ENCODE measurements at regions not wholly inside any gene's neighbourhood (a gene's known extent, or its start where the extent isn't known, plus 50 kb on each side); places are given as distances from the start of the nearest gene placed in this dataset.

DNA sequence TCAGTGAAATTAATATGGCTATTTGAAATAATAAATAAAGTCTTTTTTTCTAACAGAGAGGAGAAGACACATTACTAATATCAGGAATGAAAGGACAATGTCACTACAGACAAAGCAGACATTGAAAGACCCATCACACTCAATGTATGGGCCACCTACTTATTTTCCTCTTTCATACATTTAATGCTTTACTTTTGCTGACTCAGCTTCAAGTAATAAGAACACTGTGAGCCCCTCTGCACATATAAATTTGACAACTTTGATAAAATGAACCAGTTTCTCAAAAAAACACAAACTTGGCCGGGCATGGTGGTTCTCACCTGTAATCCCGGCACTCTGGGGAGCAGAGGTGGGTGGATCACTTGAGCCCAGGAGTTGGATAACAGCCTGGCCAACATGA lies 664.2 kb upstream of the COBL start:
- Mint-ChIP-seq H3K27ac (ENCODE audit: unreplicated experiment) (no peak overlapping the region), H3K4me3 (ENCODE audit: low read depth, unreplicated experiment) (no peak overlapping the region), H3K4me1 (ENCODE audit: low read depth, unreplicated experiment) (no peaks in the 10 kb centered on the region), H3K36me3 (ENCODE audit: insufficient read depth, unreplicated experiment) (no peaks in the 10 kb centered on the region), H3K27me3 (ENCODE audit: unreplicated experiment) (no peaks in the 10 kb centered on the region), H3K9me3 (ENCODE audit: low read depth, unreplicated experiment) (peaks cover 11% of the 10 kb centered on the region)
- CTCF ChIA-PET = no interaction called here
- DNase-seq = no peak
- intact Hi-C loops (cut with micrococcal nuclease; ENCODE audit: unreplicated experiment) = no loop called here
- no peak for TF ChIP-seq CTCF (IDR thresholded peaks at IDR 0.05; ENCODE audit: unreplicated experiment)
- no TSS peak for BruUV-seq (replicated peaks)

- Mint-ChIP-seq H3K27ac (ENCODE audit: unreplicated experiment) (no peak overlapping the region), H3K36me3 (ENCODE audit: insufficient read depth, unreplicated experiment) (no peaks in the 10 kb centered on the region), H3K4me1 (ENCODE audit: low read depth, unreplicated experiment) (no peaks in the 10 kb centered on the region), H3K27me3 (ENCODE audit: unreplicated experiment) (no peaks in the 10 kb centered on the region), H3K9me3 (ENCODE audit: low read depth, unreplicated experiment) (peaks cover 8% of the 10 kb centered on the region), H3K4me3 (ENCODE audit: low read depth, unreplicated experiment) (no peak overlapping the region)
- intact Hi-C loops (cut with micrococcal nuclease; ENCODE audit: unreplicated experiment) = no loop called here
- CTCF ChIA-PET = no interaction called here
- DNase-seq = no peak
- BruUV-seq (replicated peaks) = no TSS peak
- no peak for TF ChIP-seq CTCF (IDR thresholded peaks at IDR 0.05; ENCODE audit: unreplicated experiment)
Observed at GRCh38 chr7:51980313-51980712, 663.7 kb upstream of the COBL start.

DNA sequence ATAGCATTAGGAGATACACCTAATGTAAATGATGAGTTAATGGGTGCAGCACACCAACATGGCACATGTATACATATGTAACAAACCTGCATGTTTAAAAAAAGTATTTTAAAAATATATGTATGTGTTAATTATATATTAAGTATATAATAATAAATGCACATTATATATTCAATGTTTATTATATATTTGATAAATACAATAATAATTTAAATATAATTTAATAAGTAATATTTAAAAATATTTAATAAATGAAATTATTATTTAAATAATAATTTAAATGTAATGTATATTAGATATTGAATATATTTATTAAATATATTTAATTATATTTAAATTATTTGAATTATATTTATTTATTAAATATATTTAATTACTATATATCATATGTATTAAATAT lies 661.3 kb upstream of the COBL start:
- Mint-ChIP-seq H3K36me3 (ENCODE audit: insufficient read depth, unreplicated experiment) (no peaks in the 10 kb centered on the region), H3K4me3 (ENCODE audit: low read depth, unreplicated experiment) (no peak overlapping the region), H3K27ac (ENCODE audit: unreplicated experiment) (no peak overlapping the region), H3K27me3 (ENCODE audit: unreplicated experiment) (no peaks in the 10 kb centered on the region), H3K4me1 (ENCODE audit: low read depth, unreplicated experiment) (no peaks in the 10 kb centered on the region), H3K9me3 (ENCODE audit: low read depth, unreplicated experiment) (peaks cover 10% of the 10 kb centered on the region)
- BruUV-seq (replicated peaks) = no TSS peak
- no peak for TF ChIP-seq CTCF (IDR thresholded peaks at IDR 0.05; ENCODE audit: unreplicated experiment)
- CTCF ChIA-PET = interaction anchor here (1.1 kb wide), 1 partner anchor 10 kb away, joined by 3 read pairs; no protein-coding TSS in a partner anchor
- no peak for DNase-seq
- intact Hi-C loops (cut with micrococcal nuclease; ENCODE audit: unreplicated experiment) = no loop called here

DNA sequence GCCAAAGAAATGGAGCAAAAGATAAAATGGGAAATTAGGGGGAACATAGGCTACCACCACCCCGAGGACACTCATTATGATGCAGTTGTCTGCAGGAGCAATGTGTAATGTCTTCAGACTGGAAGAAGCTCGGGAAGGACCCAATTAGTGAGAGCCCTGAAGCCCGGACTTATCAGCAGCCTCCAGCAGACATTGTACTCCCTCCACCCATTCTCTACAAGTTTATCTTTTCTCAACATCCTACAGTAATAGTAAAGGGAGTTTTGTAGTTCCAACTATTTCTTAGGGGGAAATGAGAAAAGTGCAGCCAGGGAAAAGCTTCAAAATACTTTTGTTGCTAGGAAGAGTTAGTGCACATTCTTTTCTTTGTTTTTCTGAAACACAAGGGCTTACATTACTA lies 657.3 kb upstream of the COBL start:
- DNase-seq = no peak
- Mint-ChIP-seq H3K9me3 (ENCODE audit: low read depth, unreplicated experiment) (peaks cover 6% of the 10 kb centered on the region), H3K4me3 (ENCODE audit: low read depth, unreplicated experiment) (no peak overlapping the region), H3K27me3 (ENCODE audit: unreplicated experiment) (no peaks in the 10 kb centered on the region), H3K4me1 (ENCODE audit: low read depth, unreplicated experiment) (no peaks in the 10 kb centered on the region), H3K27ac (ENCODE audit: unreplicated experiment) (no peak overlapping the region), H3K36me3 (ENCODE audit: insufficient read depth, unreplicated experiment) (no peaks in the 10 kb centered on the region)
- no peak for TF ChIP-seq CTCF (IDR thresholded peaks at IDR 0.05; ENCODE audit: unreplicated experiment)
- BruUV-seq (replicated peaks) = no TSS peak
- intact Hi-C loops (cut with micrococcal nuclease; ENCODE audit: unreplicated experiment) = no loop called here
- CTCF ChIA-PET = interaction anchor here (0.7 kb wide), 1 partner anchor 273 kb away, joined by 3 read pairs; no protein-coding TSS in a partner anchor

Measured in Calu3 (cell line).